GM12892 (cell line): ENCODE measurements at regions not wholly inside any gene's neighbourhood (a gene's known extent, or its start where the extent isn't known, plus 50 kb on each side); places are given as distances from the start of the nearest gene placed in this dataset.

Experiments
- POLR2A ChIP-seq: IDR thresholded peaks from 2 replicates; pipeline ENCODE4 v1.6.1; 2011; ENCODE audit warnings: low read depth, low read length, control low read depth
- POLR2AphosphoS5 ChIP-seq: IDR thresholded peaks from 2 replicates; pipeline ENCODE4 v1.6.1; 2011; ENCODE audit warnings: low read depth, low read length, control low read depth
- TAF1 ChIP-seq: IDR thresholded peaks from 2 replicates; pipeline ENCODE4 v1.6.1; 2011; ENCODE audit warnings: low read depth, mild to moderate bottlenecking, control low read depth, low read length, borderline replicate concordance

DNA sequence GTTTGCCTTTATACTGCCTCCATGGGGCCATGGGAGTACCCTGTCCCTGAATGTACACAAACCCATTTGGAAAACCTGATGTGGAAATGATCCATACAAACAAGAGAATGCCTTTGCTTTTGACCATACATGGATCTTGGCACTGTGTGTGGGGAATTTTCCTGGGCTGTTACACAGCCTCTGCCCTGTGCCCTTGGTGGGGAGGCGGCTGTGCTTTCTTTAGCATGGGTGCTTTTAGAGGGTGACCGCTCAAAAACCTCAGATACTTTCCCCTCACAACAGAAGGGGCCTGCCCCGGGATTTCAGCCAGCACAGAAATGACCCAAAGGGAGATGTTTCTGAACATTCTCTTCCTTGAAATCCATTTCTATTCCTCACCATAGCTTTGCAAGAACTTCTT, 194.8 kb downstream of the LMO4 start:
- no peak for TF ChIP-seq POLR2A
- TF ChIP-seq POLR2AphosphoS5: no peak
- no peak for TF ChIP-seq TAF1
